ENCODE measurements at regions not wholly inside any gene's neighbourhood (a gene's known extent, or its start where the extent isn't known, plus 50 kb on each side); places are given as distances from the start of the nearest gene placed in this dataset.

GRCh38 chr4:183390374-183390773, 54.1 kb upstream of the CDKN2AIP start:
- TF ChIP-seq CTCF (IDR thresholded peaks at IDR 0.05) (no peak), SREBF2 (IDR thresholded peaks at IDR 0.05) (no peak), BHLHE40 (IDR thresholded peaks at IDR 0.05; ENCODE audit: low read depth, low read length) (no peak), PHF8 (IDR thresholded peaks at IDR 0.05; ENCODE audit: borderline replicate concordance, low read depth) (no peak)
